ENCODE measurements at regions not wholly inside any gene's neighbourhood (a gene's known extent, or its start where the extent isn't known, plus 50 kb on each side); places are given as distances from the start of the nearest gene placed in this dataset.

GRCh38 chr5:29378104-29378503, 1815.4 kb upstream of the CDH6 start:
- TF ChIP-seq CTCF (conservative IDR thresholded peaks at IDR 0.05 in 1 of 2, IDR thresholded peaks at IDR 0.05 in 1 of 2; ENCODE audit: low read depth in 1 of 2, low read length in 2 of 2) (no peak), EZH2 (IDR thresholded peaks at IDR 0.05; ENCODE audit: low read length, missing control alignments) (no peak)

Data from fibroblast of lung (primary cell).